ENCODE measurements at regions not wholly inside any gene's neighbourhood (a gene's known extent, or its start where the extent isn't known, plus 50 kb on each side); places are given as distances from the start of the nearest gene placed in this dataset.

- Histone ChIP-seq H3K4ac (ENCODE audit: low read length) (no peak overlapping the region), H3K4me1 (ENCODE audit: control insufficient read depth in 2 of 2, insufficient read depth in 1 of 2, low read depth in 1 of 2, low read length in 2 of 2) (peaks cover 0 to 1% of the 10 kb centered on the region in 2 donors), H2BK5ac (ENCODE audit: low read length) (no peak overlapping the region), H3K4me3 (ENCODE audit: low read length in 2 of 2) (no peak overlapping the region), H3K18ac (ENCODE audit: low read length) (no peak overlapping the region), H4K91ac (ENCODE audit: low read depth, low read length, poor library complexity) (no peak overlapping the region), H4K8ac (ENCODE audit: low read depth, low read length) (no peak overlapping the region), H3K9ac (ENCODE audit: low read depth, low read length, poor library complexity) (no peak overlapping the region), H3K79me1 (ENCODE audit: low read depth, low read length) (no peaks in the 10 kb centered on the region), H3K23ac (ENCODE audit: low read depth, low read length, poor library complexity) (no peak overlapping the region), H2BK12ac (ENCODE audit: low read length) (no peak overlapping the region), H3K4me2 (ENCODE audit: insufficient read depth, low read length, poor library complexity, severe bottlenecking) (no peak overlapping the region), H3K27me3 (ENCODE audit: control insufficient read depth in 3 of 3, insufficient read depth in 3 of 3, low read depth in 1 of 3, low read length in 3 of 3) (no peaks in the 10 kb centered on the region), H3K14ac (ENCODE audit: low read length) (no peak overlapping the region), H2BK120ac (ENCODE audit: low read depth, low read length) (no peak overlapping the region), H2AK5ac (ENCODE audit: low read depth, low read length) (no peak overlapping the region), H2AFZ (ENCODE audit: low read length) (no peak overlapping the region), H3K27ac (replicated peaks; ENCODE audit: low read length) (no peak overlapping the region), H3K36me3 (replicated peaks in 1 of 2; ENCODE audit: control insufficient read depth in 2 of 2, insufficient read depth in 2 of 2, low read length in 2 of 2) (no peaks in the 10 kb centered on the region), H2BK15ac (ENCODE audit: low read length) (no peak overlapping the region), H3K9me3 (replicated peaks in 1 of 2; ENCODE audit: control insufficient read depth in 2 of 2, insufficient read depth in 1 of 2, low read depth in 1 of 2, low read length in 2 of 2) (no peaks in the 10 kb centered on the region)
- WGBS, 2 donors (ENCODE audit: extremely low coverage in 2 of 2, insufficient read length in 2 of 2, insufficient replicate concordance in 1 of 2), result no CpG with 5 or more reads among the region's 3 CpGs
- no peak for DNase-seq (ENCODE audit: low spot score)
Measured at GRCh38 chr12:127399451-127399850, 867.5 kb upstream of the TMEM132C start.

GRCh38 chr12:127400221-127400620, 866.7 kb upstream of the TMEM132C start:
- no peaks in the 10 kb centered on the region for H3K27me3 ChIP-seq (ENCODE audit: control insufficient read depth in 3 of 3, insufficient read depth in 3 of 3, low read depth in 1 of 3, low read length in 3 of 3)
- no peak overlapping the region for H2BK15ac ChIP-seq (ENCODE audit: low read length)
- no peaks in the 10 kb centered on the region for H3K36me3 ChIP-seq (replicated peaks in 1 of 2; ENCODE audit: control insufficient read depth in 2 of 2, insufficient read depth in 2 of 2, low read length in 2 of 2)
- H2AFZ ChIP-seq (ENCODE audit: low read length), result no peak overlapping the region
- H3K79me1 ChIP-seq (ENCODE audit: low read depth, low read length), result no peaks in the 10 kb centered on the region
- no peak overlapping the region for H3K27ac ChIP-seq (replicated peaks; ENCODE audit: low read length)
- no peak overlapping the region for H3K23ac ChIP-seq (ENCODE audit: low read depth, low read length, poor library complexity)
- H2AK5ac ChIP-seq (ENCODE audit: low read depth, low read length), result no peak overlapping the region
- H3K4me1 ChIP-seq (ENCODE audit: control insufficient read depth in 2 of 2, insufficient read depth in 1 of 2, low read depth in 1 of 2, low read length in 2 of 2), result peaks cover 0 to 1% of the 10 kb centered on the region in 2 donors
- no peaks in the 10 kb centered on the region for H3K9me3 ChIP-seq (replicated peaks in 1 of 2; ENCODE audit: control insufficient read depth in 2 of 2, insufficient read depth in 1 of 2, low read depth in 1 of 2, low read length in 2 of 2)
- no peak for DNase-seq (ENCODE audit: low spot score)
- WGBS, 2 donors (ENCODE audit: extremely low coverage in 2 of 2, insufficient read length in 2 of 2, insufficient replicate concordance in 1 of 2), result no CpG with 5 or more reads among the region's 5 CpGs
- H3K18ac ChIP-seq (ENCODE audit: low read length), result no peak overlapping the region
- H3K14ac ChIP-seq (ENCODE audit: low read length), result no peak overlapping the region
- no peak overlapping the region for H2BK5ac ChIP-seq (ENCODE audit: low read length)
- H3K4ac ChIP-seq (ENCODE audit: low read length), result no peak overlapping the region
- no peak overlapping the region for H3K9ac ChIP-seq (ENCODE audit: low read depth, low read length, poor library complexity)
- H4K8ac ChIP-seq (ENCODE audit: low read depth, low read length), result no peak overlapping the region
- H2BK12ac ChIP-seq (ENCODE audit: low read length), result no peak overlapping the region
- no peak overlapping the region for H3K4me2 ChIP-seq (ENCODE audit: insufficient read depth, low read length, poor library complexity, severe bottlenecking)
- no peak overlapping the region for H3K4me3 ChIP-seq (ENCODE audit: low read length in 2 of 2)
- H2BK120ac ChIP-seq (ENCODE audit: low read depth, low read length), result no peak overlapping the region
- H4K91ac ChIP-seq (ENCODE audit: low read depth, low read length, poor library complexity), result no peak overlapping the region

- no CpG with 5 or more reads among the region's 2 CpGs for WGBS, 2 donors (ENCODE audit: extremely low coverage in 2 of 2, insufficient read length in 2 of 2, insufficient replicate concordance in 1 of 2)
- DNase-seq (ENCODE audit: low spot score), result no peak
- Histone ChIP-seq H3K23ac (ENCODE audit: low read depth, low read length, poor library complexity) (no peak overlapping the region), H3K27me3 (ENCODE audit: control insufficient read depth in 3 of 3, insufficient read depth in 3 of 3, low read depth in 1 of 3, low read length in 3 of 3) (no peaks in the 10 kb centered on the region), H3K4me1 (ENCODE audit: control insufficient read depth in 2 of 2, insufficient read depth in 1 of 2, low read depth in 1 of 2, low read length in 2 of 2) (peaks cover 0 to under 1% of the 10 kb centered on the region in 2 donors), H2BK5ac (ENCODE audit: low read length) (no peak overlapping the region), H4K8ac (ENCODE audit: low read depth, low read length) (no peak overlapping the region), H2BK15ac (ENCODE audit: low read length) (no peak overlapping the region), H3K79me1 (ENCODE audit: low read depth, low read length) (no peaks in the 10 kb centered on the region), H2BK120ac (ENCODE audit: low read depth, low read length) (no peak overlapping the region), H2AK5ac (ENCODE audit: low read depth, low read length) (no peak overlapping the region), H3K14ac (ENCODE audit: low read length) (no peak overlapping the region), H3K4ac (ENCODE audit: low read length) (no peak overlapping the region), H3K4me2 (ENCODE audit: insufficient read depth, low read length, poor library complexity, severe bottlenecking) (no peak overlapping the region), H3K27ac (replicated peaks; ENCODE audit: low read length) (no peak overlapping the region), H3K36me3 (replicated peaks in 1 of 2; ENCODE audit: control insufficient read depth in 2 of 2, insufficient read depth in 2 of 2, low read length in 2 of 2) (no peaks in the 10 kb centered on the region), H2BK12ac (ENCODE audit: low read length) (no peak overlapping the region), H3K9ac (ENCODE audit: low read depth, low read length, poor library complexity) (no peak overlapping the region), H2AFZ (ENCODE audit: low read length) (no peak overlapping the region), H3K4me3 (ENCODE audit: low read length in 2 of 2) (no peak overlapping the region), H3K18ac (ENCODE audit: low read length) (no peak overlapping the region), H3K9me3 (replicated peaks in 1 of 2; ENCODE audit: control insufficient read depth in 2 of 2, insufficient read depth in 1 of 2, low read depth in 1 of 2, low read length in 2 of 2) (no peaks in the 10 kb centered on the region), H4K91ac (ENCODE audit: low read depth, low read length, poor library complexity) (no peak overlapping the region)
Measured at GRCh38 chr12:127401005-127401404, 866.0 kb upstream of the TMEM132C start.

GRCh38 chr12:127401536-127401935, 865.4 kb upstream of the TMEM132C start:
- no peak overlapping the region for H3K18ac ChIP-seq (ENCODE audit: low read length)

More at GRCh38 chr12:127401536-127401935, 865.4 kb upstream of the TMEM132C start:
- Histone ChIP-seq H3K36me3 (replicated peaks in 1 of 2; ENCODE audit: control insufficient read depth in 2 of 2, insufficient read depth in 2 of 2, low read length in 2 of 2) (no peaks in the 10 kb centered on the region), H4K8ac (ENCODE audit: low read depth, low read length) (no peak overlapping the region), H3K9me3 (replicated peaks in 1 of 2; ENCODE audit: control insufficient read depth in 2 of 2, insufficient read depth in 1 of 2, low read depth in 1 of 2, low read length in 2 of 2) (no peaks in the 10 kb centered on the region), H3K14ac (ENCODE audit: low read length) (no peak overlapping the region), H2AFZ (ENCODE audit: low read length) (no peak overlapping the region), H3K4ac (ENCODE audit: low read length) (no peak overlapping the region), H2AK5ac (ENCODE audit: low read depth, low read length) (no peak overlapping the region), H2BK15ac (ENCODE audit: low read length) (no peak overlapping the region), H2BK120ac (ENCODE audit: low read depth, low read length) (no peak overlapping the region), H2BK12ac (ENCODE audit: low read length) (no peak overlapping the region), H3K4me3 (ENCODE audit: low read length in 2 of 2) (no peak overlapping the region), H3K9ac (ENCODE audit: low read depth, low read length, poor library complexity) (no peak overlapping the region), H3K23ac (ENCODE audit: low read depth, low read length, poor library complexity) (no peak overlapping the region), H3K4me2 (ENCODE audit: insufficient read depth, low read length, poor library complexity, severe bottlenecking) (no peak overlapping the region), H3K4me1 (ENCODE audit: control insufficient read depth in 2 of 2, insufficient read depth in 1 of 2, low read depth in 1 of 2, low read length in 2 of 2) (no peaks in the 10 kb centered on the region), H3K79me1 (ENCODE audit: low read depth, low read length) (no peaks in the 10 kb centered on the region), H3K27me3 (ENCODE audit: control insufficient read depth in 3 of 3, insufficient read depth in 3 of 3, low read depth in 1 of 3, low read length in 3 of 3) (no peaks in the 10 kb centered on the region), H3K27ac (replicated peaks; ENCODE audit: low read length) (no peak overlapping the region), H4K91ac (ENCODE audit: low read depth, low read length, poor library complexity) (no peak overlapping the region), H2BK5ac (ENCODE audit: low read length) (no peak overlapping the region)
- no peak for DNase-seq (ENCODE audit: low spot score)
- no CpG with 5 or more reads among the region's 5 CpGs for WGBS, 2 donors (ENCODE audit: extremely low coverage in 2 of 2, insufficient read length in 2 of 2, insufficient replicate concordance in 1 of 2)
